ENCODE measurements at regions not wholly inside any gene's neighbourhood (a gene's known extent, or its start where the extent isn't known, plus 50 kb on each side); places are given as distances from the start of the nearest gene placed in this dataset.

DNA sequence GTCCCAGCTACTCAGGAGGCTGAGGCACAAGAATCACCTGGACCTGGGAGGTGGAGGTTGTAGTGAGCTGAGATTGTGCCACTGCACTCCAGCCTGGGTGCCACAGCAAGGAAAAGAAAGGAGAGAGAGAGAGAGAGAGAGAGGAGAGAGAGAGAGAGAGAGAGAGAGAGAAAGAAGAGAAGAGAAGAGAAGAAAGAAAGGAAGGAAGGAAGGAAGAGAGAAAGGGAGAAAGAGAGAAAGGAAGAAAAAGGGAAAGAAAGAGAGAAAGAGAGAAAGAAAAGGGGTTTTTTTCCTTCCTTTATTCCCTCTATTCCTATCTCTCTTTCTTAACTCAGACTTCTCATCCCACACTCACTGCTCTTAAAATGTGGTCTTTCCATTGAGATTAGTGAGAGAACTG, 238.7 kb upstream of the PRDM1 start:
- peaks cover 2% of the 10 kb centered on the region for H3K4me1 ChIP-seq (ENCODE audit: control insufficient read depth, insufficient read depth, low read depth, low read length)
- no peaks in the 10 kb centered on the region for H3K79me1 ChIP-seq (replicated peaks; ENCODE audit: low read length, poor library complexity, severe bottlenecking)
- no peak overlapping the region for H4K91ac ChIP-seq (ENCODE audit: low read length)
- no peaks in the 10 kb centered on the region for H3K36me3 ChIP-seq (ENCODE audit: control insufficient read depth in 1 of 2, insufficient read depth in 2 of 2, low read depth in 1 of 2, low read length in 2 of 2)
- H3K9ac ChIP-seq (ENCODE audit: low read length): no peak overlapping the region
- H2BK15ac ChIP-seq (ENCODE audit: low read depth, poor library complexity, severe bottlenecking): no peak overlapping the region
- H3K14ac ChIP-seq (ENCODE audit: low read length in 2 of 2): no peak overlapping the region
- H2AFZ ChIP-seq (ENCODE audit: low read depth, low read length): no peak overlapping the region
- no peak overlapping the region for H3K4me2 ChIP-seq (ENCODE audit: low read length, poor library complexity, severe bottlenecking)
- no peak overlapping the region for H2BK120ac ChIP-seq (ENCODE audit: low read depth, low read length)
- H3K4me3 ChIP-seq (ENCODE audit: insufficient read depth in 1 of 2, low read depth in 1 of 2, low read length in 2 of 2): no peak overlapping the region
- no peak overlapping the region for H3K4ac ChIP-seq (ENCODE audit: low read depth in 1 of 2, low read length in 2 of 2)
- H3K9me3 ChIP-seq (ENCODE audit: control insufficient read depth, low read length): no peaks in the 10 kb centered on the region
- no peak overlapping the region for H3K18ac ChIP-seq (ENCODE audit: low read depth in 1 of 2, low read length in 2 of 2)
- H3K23ac ChIP-seq (ENCODE audit: low read length in 2 of 2): no peak overlapping the region
- H3K27ac ChIP-seq (ENCODE audit: low read length, poor library complexity, severe bottlenecking): no peak overlapping the region
- H2BK12ac ChIP-seq (ENCODE audit: low read length in 2 of 2): no peak overlapping the region
- no peak overlapping the region for H2BK5ac ChIP-seq (ENCODE audit: low read depth, low read length, poor library complexity, severe bottlenecking)
- H3K27me3 ChIP-seq (ENCODE audit: control insufficient read depth in 1 of 2, insufficient read depth in 1 of 2, low read length in 2 of 2): no peaks in the 10 kb centered on the region
- no peak for DNase-seq
- no peak overlapping the region for H2AK5ac ChIP-seq (ENCODE audit: low read length, severe bottlenecking)
- no peak overlapping the region for H4K8ac ChIP-seq (ENCODE audit: low read length)

DNA sequence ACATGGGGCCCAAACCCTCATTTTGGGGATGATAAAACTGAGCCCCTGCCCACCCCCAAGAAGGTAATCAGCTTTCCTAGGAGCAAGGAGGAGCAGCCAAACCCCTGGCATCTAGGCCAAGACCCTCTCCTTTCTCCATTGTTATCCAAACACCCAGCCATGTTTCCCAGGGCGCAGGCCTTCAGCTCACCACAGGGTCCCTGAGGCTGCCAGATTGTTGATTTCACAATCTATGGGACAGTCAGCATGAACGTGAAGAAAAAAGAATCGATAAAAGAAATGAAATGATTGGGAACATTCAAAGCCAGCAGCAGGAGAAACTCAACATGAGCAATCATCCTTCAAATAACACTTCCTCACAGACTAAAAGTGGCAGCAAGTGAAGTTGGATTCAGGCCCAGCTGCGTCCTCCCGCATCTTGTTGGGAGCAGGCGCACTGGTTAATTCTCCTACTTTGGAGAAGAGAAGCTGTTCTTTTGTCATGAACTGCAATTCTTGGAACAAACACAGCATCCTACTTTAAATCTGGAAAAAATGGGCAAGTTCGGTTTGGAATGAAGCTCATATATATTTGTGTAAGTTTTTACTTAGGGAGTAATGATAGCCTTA, 241.8 kb upstream of the PRDM1 start:
- Histone ChIP-seq H4K91ac (ENCODE audit: low read length) (no peak overlapping the region), H3K9ac (ENCODE audit: low read length) (peak overlapping the region; percentile 54), H2BK5ac (ENCODE audit: low read depth, low read length, poor library complexity, severe bottlenecking) (no peak overlapping the region), H4K8ac (ENCODE audit: low read length) (no peak overlapping the region), H3K4me2 (ENCODE audit: low read length, poor library complexity, severe bottlenecking) (no peak overlapping the region), H3K4me1 (ENCODE audit: control insufficient read depth, insufficient read depth, low read depth, low read length) (peaks cover under 1% of the 10 kb centered on the region), H2AFZ (ENCODE audit: low read depth, low read length) (no peak overlapping the region), H2BK12ac (ENCODE audit: low read length in 2 of 2) (no peak overlapping the region), H3K79me1 (replicated peaks; ENCODE audit: low read length, poor library complexity, severe bottlenecking) (no peaks in the 10 kb centered on the region), H3K14ac (ENCODE audit: low read length in 2 of 2) (no peak overlapping the region), H2BK120ac (ENCODE audit: low read depth, low read length) (no peak overlapping the region), H3K4ac (ENCODE audit: low read depth in 1 of 2, low read length in 2 of 2) (peak overlapping the region in 1 of 2 experiments; percentile 24), H2BK15ac (ENCODE audit: low read depth, poor library complexity, severe bottlenecking) (no peak overlapping the region), H3K23ac (ENCODE audit: low read length in 2 of 2) (no peak overlapping the region), H3K9me3 (ENCODE audit: control insufficient read depth, low read length) (no peaks in the 10 kb centered on the region), H3K4me3 (ENCODE audit: insufficient read depth in 1 of 2, low read depth in 1 of 2, low read length in 2 of 2) (peak overlapping the region in 1 of 2 experiments; percentile 21), H2AK5ac (ENCODE audit: low read length, severe bottlenecking) (no peak overlapping the region), H3K27me3 (ENCODE audit: control insufficient read depth in 1 of 2, insufficient read depth in 1 of 2, low read length in 2 of 2) (no peaks in the 10 kb centered on the region), H3K18ac (ENCODE audit: low read depth in 1 of 2, low read length in 2 of 2) (no peak overlapping the region), H3K36me3 (ENCODE audit: control insufficient read depth in 1 of 2, insufficient read depth in 2 of 2, low read depth in 1 of 2, low read length in 2 of 2) (no peaks in the 10 kb centered on the region), H3K27ac (ENCODE audit: low read length, poor library complexity, severe bottlenecking) (no peak overlapping the region)
- no peak for DNase-seq
- 93% methylated on average over 6 of the region's 7 CpGs for WGBS

DNA sequence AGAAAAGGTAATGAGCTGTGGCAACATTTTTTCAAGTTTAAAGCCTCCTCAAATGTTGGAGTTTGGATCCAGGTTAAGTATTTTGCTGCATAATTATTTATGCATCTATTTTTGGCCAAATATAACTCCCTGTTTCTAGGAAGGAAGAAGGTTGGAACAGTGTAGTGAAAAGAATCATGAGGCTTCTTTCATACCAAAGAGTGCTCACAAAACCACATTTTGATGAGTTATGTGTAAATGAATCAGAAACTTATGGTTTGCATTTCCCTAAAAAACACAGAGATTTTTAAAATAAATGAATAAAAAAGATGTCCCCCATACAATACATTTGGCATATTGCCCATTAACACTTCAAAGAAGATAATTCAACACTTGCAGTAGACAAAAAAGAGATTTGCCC, 246.9 kb upstream of the PRDM1 start:
- no peak overlapping the region for H3K4me3 ChIP-seq (ENCODE audit: insufficient read depth in 1 of 2, low read depth in 1 of 2, low read length in 2 of 2)
- no peak overlapping the region for H2AK5ac ChIP-seq (ENCODE audit: low read length, severe bottlenecking)
- no peaks in the 10 kb centered on the region for H3K4me1 ChIP-seq (ENCODE audit: control insufficient read depth, insufficient read depth, low read depth, low read length)
- H3K18ac ChIP-seq (ENCODE audit: low read depth in 1 of 2, low read length in 2 of 2): no peak overlapping the region
- no peak overlapping the region for H3K23ac ChIP-seq (ENCODE audit: low read length in 2 of 2)
- no peaks in the 10 kb centered on the region for H3K36me3 ChIP-seq (ENCODE audit: control insufficient read depth in 1 of 2, insufficient read depth in 2 of 2, low read depth in 1 of 2, low read length in 2 of 2)
- DNase-seq: no peak
- H2BK15ac ChIP-seq (ENCODE audit: low read depth, poor library complexity, severe bottlenecking): no peak overlapping the region
- no peaks in the 10 kb centered on the region for H3K9me3 ChIP-seq (ENCODE audit: control insufficient read depth, low read length)
- no peak overlapping the region for H2BK5ac ChIP-seq (ENCODE audit: low read depth, low read length, poor library complexity, severe bottlenecking)
- H3K27ac ChIP-seq (ENCODE audit: low read length, poor library complexity, severe bottlenecking): no peak overlapping the region
- no peak overlapping the region for H3K4ac ChIP-seq (ENCODE audit: low read depth in 1 of 2, low read length in 2 of 2)
- H3K79me1 ChIP-seq (replicated peaks; ENCODE audit: low read length, poor library complexity, severe bottlenecking): no peaks in the 10 kb centered on the region
- H3K4me2 ChIP-seq (ENCODE audit: low read length, poor library complexity, severe bottlenecking): no peak overlapping the region
- peak overlapping the region; percentile 34 for H3K9ac ChIP-seq (ENCODE audit: low read length)
- no peak overlapping the region for H2BK120ac ChIP-seq (ENCODE audit: low read depth, low read length)
- H3K14ac ChIP-seq (ENCODE audit: low read length in 2 of 2): no peak overlapping the region
- H4K91ac ChIP-seq (ENCODE audit: low read length): no peak overlapping the region
- H2BK12ac ChIP-seq (ENCODE audit: low read length in 2 of 2): no peak overlapping the region
- H2AFZ ChIP-seq (ENCODE audit: low read depth, low read length): no peak overlapping the region
- H3K27me3 ChIP-seq (ENCODE audit: control insufficient read depth in 1 of 2, insufficient read depth in 1 of 2, low read length in 2 of 2): no peaks in the 10 kb centered on the region
- H4K8ac ChIP-seq (ENCODE audit: low read length): no peak overlapping the region

DNA sequence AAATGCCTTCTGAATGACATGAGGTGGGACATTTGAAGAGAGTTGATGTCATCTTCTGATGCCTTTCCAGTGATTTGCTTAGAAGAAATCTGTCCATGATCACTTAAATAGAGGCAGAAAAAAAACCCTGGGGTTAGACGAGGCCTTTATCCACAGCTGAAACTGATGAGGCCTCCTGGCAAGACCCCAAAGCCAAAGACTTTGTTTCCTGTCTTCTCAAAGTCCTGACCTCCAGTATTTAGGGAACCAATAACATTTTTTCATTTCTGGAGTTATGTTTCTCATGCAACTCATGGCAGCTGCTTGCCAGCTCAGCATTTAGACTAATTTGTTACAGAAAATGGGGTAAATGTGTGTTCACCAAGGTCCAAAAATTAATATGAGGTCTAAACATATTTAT, 248.0 kb upstream of the PRDM1 start:
- no peak for DNase-seq
- H3K4me1 ChIP-seq (ENCODE audit: control insufficient read depth, insufficient read depth, low read depth, low read length): no peaks in the 10 kb centered on the region
- no peak overlapping the region for H3K23ac ChIP-seq (ENCODE audit: low read length in 2 of 2)
- no peaks in the 10 kb centered on the region for H3K79me1 ChIP-seq (replicated peaks; ENCODE audit: low read length, poor library complexity, severe bottlenecking)
- H3K18ac ChIP-seq (ENCODE audit: low read depth in 1 of 2, low read length in 2 of 2): no peak overlapping the region
- no peak overlapping the region for H2BK12ac ChIP-seq (ENCODE audit: low read length in 2 of 2)
- no peaks in the 10 kb centered on the region for H3K9me3 ChIP-seq (ENCODE audit: control insufficient read depth, low read length)
- WGBS: 60% methylated on average over 1 of the region's 1 CpG
- no peak overlapping the region for H3K14ac ChIP-seq (ENCODE audit: low read length in 2 of 2)
- no peak overlapping the region for H3K9ac ChIP-seq (ENCODE audit: low read length)
- H2AFZ ChIP-seq (ENCODE audit: low read depth, low read length): no peak overlapping the region
- H3K4me3 ChIP-seq (ENCODE audit: insufficient read depth in 1 of 2, low read depth in 1 of 2, low read length in 2 of 2): no peak overlapping the region
- no peaks in the 10 kb centered on the region for H3K36me3 ChIP-seq (ENCODE audit: control insufficient read depth in 1 of 2, insufficient read depth in 2 of 2, low read depth in 1 of 2, low read length in 2 of 2)
- H3K4me2 ChIP-seq (ENCODE audit: low read length, poor library complexity, severe bottlenecking): no peak overlapping the region
- no peak overlapping the region for H2AK5ac ChIP-seq (ENCODE audit: low read length, severe bottlenecking)
- H2BK120ac ChIP-seq (ENCODE audit: low read depth, low read length): no peak overlapping the region
- no peaks in the 10 kb centered on the region for H3K27me3 ChIP-seq (ENCODE audit: control insufficient read depth in 1 of 2, insufficient read depth in 1 of 2, low read length in 2 of 2)
- H2BK5ac ChIP-seq (ENCODE audit: low read depth, low read length, poor library complexity, severe bottlenecking): no peak overlapping the region
- H4K91ac ChIP-seq (ENCODE audit: low read length): no peak overlapping the region
- no peak overlapping the region for H2BK15ac ChIP-seq (ENCODE audit: low read depth, poor library complexity, severe bottlenecking)
- no peak overlapping the region for H3K27ac ChIP-seq (ENCODE audit: low read length, poor library complexity, severe bottlenecking)
- no peak overlapping the region for H4K8ac ChIP-seq (ENCODE audit: low read length)
- H3K4ac ChIP-seq (ENCODE audit: low read depth in 1 of 2, low read length in 2 of 2): no peak overlapping the region

Measured in mesenchymal stem cell (in vitro differentiated cells and primary cell).